ENCODE measurements at regions not wholly inside any gene's neighbourhood (a gene's known extent, or its start where the extent isn't known, plus 50 kb on each side); places are given as distances from the start of the nearest gene placed in this dataset.
A peak's percentile ranks its signal among the peaks of the same experiment; 100 is the strongest.

DNA sequence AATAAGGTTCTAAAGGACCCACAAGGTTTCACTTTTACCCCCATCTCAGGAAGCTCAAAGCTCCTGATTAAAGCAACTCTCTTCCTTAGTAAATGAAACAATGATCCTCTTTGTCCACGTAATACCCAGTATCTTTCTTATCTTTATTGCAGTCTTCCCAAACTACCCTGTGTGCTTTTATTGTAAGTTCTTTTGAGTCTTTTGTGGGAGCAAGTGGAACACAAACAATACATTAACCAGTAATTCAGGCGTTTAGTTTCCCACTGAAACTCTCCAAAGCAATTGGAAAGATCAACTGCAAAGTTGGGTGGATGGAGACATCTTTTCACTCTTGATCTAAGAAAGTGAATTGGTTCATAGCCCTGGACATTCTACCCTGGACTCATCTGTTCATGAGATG lies 240.0 kb downstream of the ZNF621 start:
- Histone ChIP-seq H3K9me3 (ENCODE audit: low read depth) (no peaks in the 10 kb centered on the region), H2AFZ (no peak overlapping the region), H3K9me2 (ENCODE audit: insufficient read depth) (no peaks in the 10 kb centered on the region), H3K4me1 (ENCODE audit: insufficient read depth) (no peaks in the 10 kb centered on the region), H3K4me2 (ENCODE audit: unreplicated experiment) (no peak overlapping the region), H3F3A (ENCODE audit: insufficient read depth) (no peaks in the 10 kb centered on the region), H3K79me2 (ENCODE audit: insufficient read depth) (no peaks in the 10 kb centered on the region), H3K36me3 (ENCODE audit: low read depth) (no peaks in the 10 kb centered on the region), H3K27ac (no peak overlapping the region), H4K20me1 (ENCODE audit: insufficient read depth) (no peaks in the 10 kb centered on the region), H3K27me3 (replicated peaks; ENCODE audit: insufficient read depth) (no peaks in the 10 kb centered on the region), H3K4me3 (no peak overlapping the region), H3K9ac (no peak overlapping the region)
- TF ChIP-seq EZH2phosphoT487 (IDR thresholded peaks at IDR 0.05; ENCODE audit: insufficient read depth, low read depth) (no peak), EZH2 (IDR thresholded peaks at IDR 0.05; ENCODE audit: insufficient read depth, poor library complexity, severe bottlenecking) (no peak)
- DNase-seq, result no peak
- WGBS, 2 experiments (ENCODE audit: low coverage in 1 of 2, low lambda C conversion rate in 2 of 2, missing lambda C conversion rate in 2 of 2), result 44 to 47% methylated on average over 2 of the region's 2 CpGs
- in situ Hi-C loops (cut with MboI), result no loop called here

DNA sequence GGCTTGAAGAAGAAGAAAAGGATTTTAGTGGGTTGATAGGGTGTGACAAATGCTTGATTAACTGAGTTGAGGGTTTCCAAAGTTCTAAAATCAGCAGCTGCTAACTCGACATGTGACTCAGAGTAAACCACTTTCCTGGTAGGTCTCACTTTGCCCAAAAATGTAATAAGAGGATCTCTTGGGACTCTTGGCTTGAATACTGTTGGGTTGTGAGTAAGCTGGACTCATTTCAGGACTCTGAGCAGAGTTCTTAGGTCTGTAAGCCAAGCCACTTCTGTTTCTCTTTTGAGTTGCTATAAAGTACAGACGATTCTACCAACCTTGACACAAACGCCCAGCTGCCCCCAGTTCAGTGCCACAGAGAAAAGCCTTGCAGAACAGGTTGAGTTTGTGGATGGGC lies 241.1 kb downstream of the ZNF621 start:
- Histone ChIP-seq H3K4me1 (ENCODE audit: insufficient read depth) (no peaks in the 10 kb centered on the region), H3K36me3 (ENCODE audit: low read depth) (no peaks in the 10 kb centered on the region), H4K20me1 (ENCODE audit: insufficient read depth) (no peaks in the 10 kb centered on the region), H3K4me3 (no peak overlapping the region), H3K27me3 (replicated peaks; ENCODE audit: insufficient read depth) (no peaks in the 10 kb centered on the region), H3K79me2 (ENCODE audit: insufficient read depth) (no peaks in the 10 kb centered on the region), H3K9me3 (ENCODE audit: low read depth) (no peaks in the 10 kb centered on the region), H3K9me2 (ENCODE audit: insufficient read depth) (no peaks in the 10 kb centered on the region), H3F3A (ENCODE audit: insufficient read depth) (no peaks in the 10 kb centered on the region), H3K4me2 (ENCODE audit: unreplicated experiment) (no peak overlapping the region), H3K27ac (no peak overlapping the region), H2AFZ (no peak overlapping the region), H3K9ac (no peak overlapping the region)
- DNase-seq, result peak; percentile 47
- WGBS, 2 experiments (ENCODE audit: low coverage in 1 of 2, low lambda C conversion rate in 2 of 2, missing lambda C conversion rate in 2 of 2), result 0 to 5% methylated on average over 3 of the region's 3 CpGs
- TF ChIP-seq EZH2 (IDR thresholded peaks at IDR 0.05; ENCODE audit: insufficient read depth, poor library complexity, severe bottlenecking) (no peak), EZH2phosphoT487 (IDR thresholded peaks at IDR 0.05; ENCODE audit: insufficient read depth, low read depth) (no peak)
- in situ Hi-C loops (cut with MboI), result no loop called here

DNA sequence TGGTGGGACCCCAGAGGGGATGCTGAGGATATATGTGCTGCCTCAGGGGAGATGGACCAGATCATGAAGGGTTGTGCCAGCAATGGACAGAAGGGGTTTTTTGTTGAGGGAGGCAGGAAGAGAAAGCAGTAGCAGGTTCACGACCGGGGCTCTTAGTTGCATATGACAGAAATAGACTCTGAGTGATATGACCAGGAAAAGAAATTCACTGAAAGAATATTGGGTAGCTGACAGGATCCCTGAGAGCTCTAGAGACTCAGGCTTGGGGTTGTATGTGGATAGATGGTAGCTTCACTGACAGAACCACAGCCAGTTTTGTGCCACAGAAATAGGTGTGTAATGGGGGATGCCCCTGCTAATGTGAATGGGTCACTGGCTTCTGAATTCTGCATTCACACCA lies 241.6 kb downstream of the ZNF621 start:
- Histone ChIP-seq H3K4me3 (no peak overlapping the region), H3K79me2 (ENCODE audit: insufficient read depth) (no peaks in the 10 kb centered on the region), H3K27me3 (replicated peaks; ENCODE audit: insufficient read depth) (no peaks in the 10 kb centered on the region), H3K9ac (no peak overlapping the region), H3K4me2 (ENCODE audit: unreplicated experiment) (no peak overlapping the region), H3K4me1 (ENCODE audit: insufficient read depth) (no peaks in the 10 kb centered on the region), H3K27ac (no peak overlapping the region), H3K9me3 (ENCODE audit: low read depth) (no peaks in the 10 kb centered on the region), H3F3A (ENCODE audit: insufficient read depth) (no peaks in the 10 kb centered on the region), H4K20me1 (ENCODE audit: insufficient read depth) (no peaks in the 10 kb centered on the region), H2AFZ (no peak overlapping the region), H3K9me2 (ENCODE audit: insufficient read depth) (no peaks in the 10 kb centered on the region), H3K36me3 (ENCODE audit: low read depth) (no peaks in the 10 kb centered on the region)
- no peak for DNase-seq
- 20 to 46% methylated on average over 2 of the region's 2 CpGs for WGBS, 2 experiments (ENCODE audit: low coverage in 1 of 2, low lambda C conversion rate in 2 of 2, missing lambda C conversion rate in 2 of 2)
- in situ Hi-C loops (cut with MboI), result no loop called here
- TF ChIP-seq EZH2phosphoT487 (IDR thresholded peaks at IDR 0.05; ENCODE audit: insufficient read depth, low read depth) (no peak), EZH2 (IDR thresholded peaks at IDR 0.05; ENCODE audit: insufficient read depth, poor library complexity, severe bottlenecking) (no peak)

DNA sequence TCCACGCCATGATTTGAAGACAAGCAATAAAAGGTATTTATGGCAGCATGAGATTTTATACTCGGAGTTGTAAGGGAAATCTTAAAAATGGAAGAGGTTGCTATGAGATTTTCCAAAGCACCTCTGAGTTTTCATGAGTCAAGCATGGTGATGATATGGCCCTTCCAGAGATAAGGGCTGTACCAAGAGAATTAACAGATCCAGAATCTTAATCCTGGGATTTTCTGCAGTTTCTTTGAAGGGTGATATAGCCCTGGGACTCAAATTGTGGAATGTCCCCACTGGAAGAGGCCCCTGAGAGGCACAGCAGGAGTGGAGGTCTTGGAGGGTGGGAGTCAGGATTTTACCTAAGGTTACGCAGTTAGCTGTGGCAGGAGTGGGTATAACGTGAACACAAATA lies 243.3 kb downstream of the ZNF621 start:
- no peak overlapping the region for H3K27ac ChIP-seq
- in situ Hi-C loops (cut with MboI), result no loop called here
- H3K4me2 ChIP-seq (ENCODE audit: unreplicated experiment), result no peak overlapping the region
- no peaks in the 10 kb centered on the region for H3K79me2 ChIP-seq (ENCODE audit: insufficient read depth)
- no peak for TF ChIP-seq EZH2phosphoT487 (IDR thresholded peaks at IDR 0.05; ENCODE audit: insufficient read depth, low read depth)
- no peak for TF ChIP-seq EZH2 (IDR thresholded peaks at IDR 0.05; ENCODE audit: insufficient read depth, poor library complexity, severe bottlenecking)
- no peaks in the 10 kb centered on the region for H4K20me1 ChIP-seq (ENCODE audit: insufficient read depth)
- no peak for DNase-seq
- no peaks in the 10 kb centered on the region for H3K9me3 ChIP-seq (ENCODE audit: low read depth)
- no peaks in the 10 kb centered on the region for H3K27me3 ChIP-seq (replicated peaks; ENCODE audit: insufficient read depth)
- no peaks in the 10 kb centered on the region for H3K36me3 ChIP-seq (ENCODE audit: low read depth)
- H3F3A ChIP-seq (ENCODE audit: insufficient read depth), result no peaks in the 10 kb centered on the region
- no peak overlapping the region for H3K4me3 ChIP-seq
- no peaks in the 10 kb centered on the region for H3K9me2 ChIP-seq (ENCODE audit: insufficient read depth)
- no peak overlapping the region for H2AFZ ChIP-seq
- 79 to 81% methylated on average over 4 of the region's 4 CpGs for WGBS, 2 experiments (ENCODE audit: low coverage in 1 of 2, low lambda C conversion rate in 2 of 2, missing lambda C conversion rate in 2 of 2)
- no peak overlapping the region for H3K9ac ChIP-seq
- no peaks in the 10 kb centered on the region for H3K4me1 ChIP-seq (ENCODE audit: insufficient read depth)

DNA sequence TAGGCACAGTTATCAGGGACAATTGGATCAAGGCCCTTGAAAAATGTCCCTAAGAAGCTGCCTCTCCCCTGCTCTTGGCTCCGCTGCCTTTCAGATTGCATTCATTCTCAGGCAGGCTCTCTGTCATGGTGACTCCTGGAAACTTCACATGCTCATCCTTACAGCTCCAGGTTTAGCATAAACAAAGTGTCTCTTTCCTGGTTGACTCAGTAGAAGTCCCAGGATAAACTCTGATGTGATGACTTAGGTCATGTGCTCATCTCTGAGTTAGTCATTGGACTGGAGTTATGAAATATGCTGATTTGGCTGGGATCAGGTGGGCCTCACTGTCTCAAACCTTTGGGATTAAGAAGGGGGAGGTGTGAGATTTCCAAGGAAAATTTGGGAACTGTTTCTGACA lies 243.8 kb downstream of the ZNF621 start:
- Histone ChIP-seq H3K4me3 (no peak overlapping the region), H3K4me2 (ENCODE audit: unreplicated experiment) (no peak overlapping the region), H3K9me2 (ENCODE audit: insufficient read depth) (no peaks in the 10 kb centered on the region), H3K27ac (no peak overlapping the region), H2AFZ (no peak overlapping the region), H3F3A (ENCODE audit: insufficient read depth) (no peaks in the 10 kb centered on the region), H3K36me3 (ENCODE audit: low read depth) (no peaks in the 10 kb centered on the region), H3K27me3 (replicated peaks; ENCODE audit: insufficient read depth) (no peaks in the 10 kb centered on the region), H3K9ac (no peak overlapping the region), H4K20me1 (ENCODE audit: insufficient read depth) (no peaks in the 10 kb centered on the region), H3K9me3 (ENCODE audit: low read depth) (no peaks in the 10 kb centered on the region), H3K4me1 (ENCODE audit: insufficient read depth) (no peaks in the 10 kb centered on the region), H3K79me2 (ENCODE audit: insufficient read depth) (no peaks in the 10 kb centered on the region)
- in situ Hi-C loops (cut with MboI), result no loop called here
- peak; percentile 50 for DNase-seq
- TF ChIP-seq EZH2phosphoT487 (IDR thresholded peaks at IDR 0.05; ENCODE audit: insufficient read depth, low read depth), result no peak
- no peak for TF ChIP-seq EZH2 (IDR thresholded peaks at IDR 0.05; ENCODE audit: insufficient read depth, poor library complexity, severe bottlenecking)
- WGBS, 2 experiments (ENCODE audit: low coverage in 1 of 2, low lambda C conversion rate in 2 of 2, missing lambda C conversion rate in 2 of 2), result 37 to 40% methylated on average over 1 of the region's 1 CpG
